HG02870 (cell line): ENCODE measurements at regions not wholly inside any gene's neighbourhood (a gene's known extent, or its start where the extent isn't known, plus 50 kb on each side); places are given as distances from the start of the nearest gene placed in this dataset.

Source experiments
- ATAC-seq: cut with Tn5 transposase; IDR thresholded peaks from one replicate; pipeline ENCODE4 v1.9.1; 2021; ENCODE audit warnings: mild to moderate bottlenecking, moderate library complexity; ENCODE audit not compliant: unreplicated experiment

GRCh38 chr22:48786679-48786996 is 1041.0 kb downstream of the BRD1 start:
- no peak for ATAC-seq

DNA sequence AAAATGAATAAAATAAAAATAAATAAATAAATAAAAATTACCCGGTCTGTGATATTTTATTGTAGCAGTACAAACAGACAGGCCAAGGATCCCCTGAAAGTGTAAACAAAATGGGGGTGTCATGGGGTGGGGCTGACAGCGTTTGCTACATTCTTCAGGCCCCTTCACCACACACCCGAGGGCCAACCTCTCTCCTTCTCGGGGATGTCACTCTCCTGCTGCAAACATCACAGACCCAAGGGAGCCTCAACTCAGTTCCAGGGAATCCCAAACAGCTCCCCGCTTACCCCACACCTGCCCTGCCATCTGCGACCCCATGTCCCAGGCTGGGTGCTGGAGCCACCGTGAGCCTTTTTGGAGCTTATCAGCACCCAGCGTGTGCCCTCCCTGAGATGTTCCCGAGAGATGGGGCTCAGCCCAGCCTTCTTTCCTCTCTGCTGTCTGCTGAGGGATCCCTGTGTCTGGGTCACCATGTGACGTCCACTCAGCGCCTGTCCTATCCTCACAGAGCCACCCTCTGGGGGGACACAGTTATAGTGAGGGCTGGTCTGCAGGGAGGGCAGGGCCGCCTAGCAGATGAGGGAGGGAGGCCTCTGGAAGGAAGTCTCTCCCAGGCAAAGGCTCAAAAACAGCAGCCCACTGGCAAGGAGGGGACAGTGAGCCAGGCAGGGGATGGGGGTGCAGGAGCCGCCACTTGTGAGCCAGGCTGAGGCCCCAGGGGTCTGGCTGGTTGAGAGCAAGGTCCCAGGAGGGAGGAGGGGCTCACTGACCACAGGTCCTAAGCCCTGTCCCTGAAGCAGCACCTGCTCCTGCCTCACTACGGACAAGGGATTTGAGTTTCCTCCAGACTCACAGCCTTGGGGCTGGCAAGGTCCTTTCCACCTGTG is 1041.6 kb downstream of the BRD1 start:
- no peak for ATAC-seq

DNA sequence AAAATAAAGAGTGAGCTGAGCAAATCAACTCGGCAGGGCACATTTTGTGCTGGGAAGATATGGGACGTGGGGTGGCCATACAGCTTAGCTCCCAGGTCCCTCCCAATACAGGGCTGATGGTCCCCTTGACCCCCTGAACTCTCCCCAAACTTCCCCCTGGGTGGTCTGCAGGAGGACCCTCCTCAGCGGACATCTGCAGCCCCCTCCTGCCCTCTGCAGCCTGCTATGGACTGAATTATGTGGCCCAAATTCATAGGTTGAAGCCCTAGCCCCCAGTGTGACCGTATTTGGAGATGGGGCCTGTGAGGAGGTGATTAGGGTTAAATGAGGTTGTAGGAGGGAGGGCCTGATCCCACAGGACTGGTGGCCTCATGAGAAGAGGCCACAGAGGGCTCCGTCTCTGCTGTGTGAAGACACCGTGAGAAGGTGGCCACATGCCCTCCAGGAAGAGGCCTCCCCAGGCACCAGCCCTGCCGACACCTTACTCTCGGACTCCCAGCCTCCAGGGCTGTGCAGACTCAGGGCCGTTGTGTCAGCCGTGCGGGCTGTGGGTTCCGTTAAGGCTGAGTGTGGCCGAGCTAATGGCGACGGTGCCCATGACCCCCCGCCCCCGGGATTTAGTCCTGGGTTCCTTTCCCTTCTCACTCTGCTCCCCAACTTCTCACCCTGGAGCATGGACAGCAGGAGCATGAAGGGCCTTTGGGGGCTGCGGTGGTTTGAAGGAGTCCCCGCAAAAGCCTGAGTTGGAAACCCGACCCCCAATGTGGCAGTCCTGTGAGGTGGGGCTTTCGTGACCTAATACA is 1042.8 kb downstream of the BRD1 start:
- no peak for ATAC-seq

GRCh38 chr22:48783821-48784266 is 1043.8 kb downstream of the BRD1 start:
- no peak for ATAC-seq

GRCh38 chr22:48782811-48783511 is 1044.7 kb downstream of the BRD1 start:
- no peak for ATAC-seq

- no peak for ATAC-seq
Measured at GRCh38 chr22:48782326-48782725, 1045.3 kb downstream of the BRD1 start.

DNA sequence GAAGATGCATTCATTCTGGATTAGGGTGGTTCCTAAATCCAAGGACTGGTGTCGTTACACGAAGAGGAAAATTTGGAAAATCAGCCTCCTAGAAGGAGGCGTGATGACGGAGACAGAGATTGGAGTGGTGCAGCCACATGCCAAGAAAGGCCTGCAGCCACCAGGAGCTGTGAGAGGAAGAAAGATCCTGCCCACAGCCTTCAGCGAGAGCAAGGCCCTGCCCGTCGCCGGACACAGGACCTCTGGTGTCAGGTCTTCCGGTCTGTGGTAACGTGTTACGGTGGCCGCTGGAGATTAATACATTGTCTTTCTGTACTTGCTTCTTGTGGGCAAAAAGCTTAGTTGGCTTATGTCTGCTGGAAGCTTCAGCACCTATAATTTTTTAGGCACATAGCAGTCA is 1045.8 kb downstream of the BRD1 start:
- no peak for ATAC-seq

- ATAC-seq: no peak
Measured at GRCh38 chr22:48781391-48781790, 1046.3 kb downstream of the BRD1 start.

DNA sequence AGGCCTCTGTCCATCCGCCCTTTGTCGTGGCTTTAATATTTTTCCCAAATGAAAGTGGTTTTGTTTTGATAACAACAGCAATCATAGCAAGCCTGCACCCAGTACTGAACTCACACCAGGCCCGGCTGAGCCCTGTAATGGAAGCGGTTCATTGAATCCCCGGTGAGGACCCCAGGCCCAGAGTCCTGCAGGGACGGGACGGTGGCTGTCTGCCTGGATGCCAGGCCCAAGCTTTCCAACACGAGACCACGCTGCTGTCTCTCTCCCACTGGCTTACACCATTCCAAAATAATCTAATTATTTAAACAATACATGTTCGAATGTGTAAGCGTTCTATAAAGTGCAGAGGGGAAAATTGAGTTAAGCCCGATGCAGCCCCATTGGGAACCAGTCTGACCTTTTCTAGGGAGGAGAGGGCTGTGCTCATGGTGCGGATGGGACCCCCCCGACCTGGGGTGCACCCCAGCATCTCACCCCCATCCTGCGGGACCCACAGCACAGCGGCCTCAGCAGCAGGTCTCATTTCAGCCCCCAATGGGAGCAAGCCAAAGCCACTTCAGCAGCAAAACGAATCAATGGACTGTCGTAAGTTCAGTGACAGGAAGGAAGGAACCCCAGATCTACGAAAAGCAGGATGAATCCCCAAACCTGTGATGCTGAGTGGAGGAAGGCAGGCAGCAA is 1046.9 kb downstream of the BRD1 start:
- ATAC-seq: no peak

DNA sequence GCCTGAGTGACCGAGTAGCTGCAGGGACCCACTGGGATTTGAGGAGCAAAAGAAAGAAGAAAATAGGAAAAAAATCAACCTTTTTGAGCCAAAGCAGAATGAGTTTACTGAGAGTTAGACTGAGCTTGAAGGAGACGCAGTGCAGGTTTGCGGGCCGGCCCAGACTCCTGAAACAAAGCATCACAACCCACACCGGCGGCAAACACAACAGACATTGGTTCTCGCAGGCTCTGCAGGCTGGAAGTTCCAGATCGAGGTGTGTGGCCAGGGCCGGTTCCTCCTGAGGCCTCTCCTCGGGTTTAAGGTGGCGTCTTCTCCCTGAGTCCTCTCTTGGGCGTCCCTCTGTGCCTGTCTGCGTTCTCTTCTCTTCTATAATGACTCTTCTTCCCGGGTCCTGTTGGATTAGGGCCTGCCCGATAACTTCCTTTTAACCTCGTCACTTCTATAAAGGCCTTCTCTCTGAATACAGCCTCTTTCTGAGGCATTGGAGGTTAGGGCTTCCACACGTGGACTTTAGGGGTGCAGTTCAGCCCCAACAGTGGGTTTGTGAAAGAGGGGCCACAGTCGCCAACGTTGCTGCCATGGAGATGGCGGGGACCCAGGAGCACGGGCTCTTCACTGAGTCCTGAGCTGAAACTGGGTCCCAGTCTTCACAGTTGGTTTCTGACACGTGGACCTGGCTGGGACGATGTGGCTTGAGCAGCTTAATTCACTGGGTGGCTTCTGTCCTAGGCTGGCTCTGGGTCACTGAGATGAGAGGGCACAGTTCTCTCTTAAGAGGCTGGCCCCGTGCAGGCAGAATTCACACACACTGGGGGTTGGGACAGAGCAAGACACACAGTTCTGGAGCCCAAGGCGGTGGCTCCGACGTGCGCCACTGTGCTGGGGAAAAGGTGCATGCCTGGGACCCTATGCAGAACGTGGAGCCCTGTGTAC is 1047.7 kb downstream of the BRD1 start:
- no peak for ATAC-seq

DNA sequence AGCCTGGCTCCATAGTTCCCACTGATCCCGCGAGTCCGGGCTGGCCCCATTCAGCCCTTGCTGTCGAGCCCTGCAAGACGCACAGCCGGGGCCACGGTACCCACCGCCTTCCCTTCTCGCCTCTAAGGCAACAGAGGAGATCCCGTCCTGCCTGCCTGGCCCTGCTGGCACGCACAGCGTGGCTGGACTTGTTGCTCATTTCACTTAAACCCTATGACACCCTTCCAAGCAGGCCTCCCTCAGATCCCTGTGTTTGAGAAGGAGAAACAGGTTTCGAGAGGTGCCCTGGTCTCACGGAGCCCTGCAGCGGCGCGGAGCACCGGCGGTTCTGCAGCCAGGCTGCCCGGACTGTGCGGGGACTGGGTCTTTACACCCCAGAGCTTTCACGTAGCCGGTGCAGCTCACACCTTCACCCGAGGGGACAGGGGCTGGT is 1048.4 kb downstream of the BRD1 start:
- no peak for ATAC-seq

DNA sequence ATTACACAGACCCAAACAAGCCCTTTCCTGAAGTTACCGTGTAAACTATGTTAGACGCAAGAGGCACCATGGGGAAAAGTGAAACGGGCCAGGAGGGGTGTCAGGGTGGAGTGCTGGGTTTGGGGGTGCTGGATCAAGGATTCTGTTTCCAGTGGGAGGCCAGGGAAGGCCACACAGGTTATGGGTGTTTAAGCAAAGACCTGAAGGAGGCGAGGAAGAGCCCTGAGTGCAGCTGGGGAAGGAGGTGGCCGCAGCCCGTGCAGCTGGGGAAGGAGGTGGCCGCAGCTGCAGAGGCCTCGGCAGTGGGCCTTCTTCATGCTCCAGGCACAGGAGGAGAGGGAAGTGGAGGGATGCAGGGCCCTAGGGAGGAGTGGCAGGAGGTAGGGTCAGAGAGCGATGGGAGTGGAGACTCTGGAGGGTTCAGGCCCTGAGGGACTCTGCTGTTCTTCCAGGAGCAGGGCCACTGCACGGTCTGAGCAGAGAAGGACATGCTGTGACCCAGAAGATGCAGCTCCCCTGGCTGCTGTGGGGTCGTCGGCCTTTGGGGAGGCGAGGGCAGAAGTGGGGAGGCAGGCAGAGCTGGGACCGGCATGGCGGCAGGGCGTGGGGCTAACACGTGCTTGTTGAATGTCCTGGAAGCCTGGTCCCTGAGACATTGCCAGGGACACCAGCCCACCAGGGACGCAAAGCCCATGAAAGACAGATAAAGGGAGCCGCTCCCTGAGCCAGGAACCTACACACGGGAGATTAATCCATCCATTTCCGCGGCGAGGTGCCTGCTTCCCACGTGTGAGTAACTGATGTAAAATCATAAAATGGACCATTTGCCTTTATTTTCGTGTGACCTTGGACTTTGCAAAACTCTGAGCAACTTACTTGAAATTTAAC is 1049.1 kb downstream of the BRD1 start:
- no peak for ATAC-seq

GRCh38 chr22:48772286-48772907 is 1055.3 kb downstream of the BRD1 start:
- no peak for ATAC-seq

GRCh38 chr22:48765595-48765994 is 1062.1 kb downstream of the BRD1 start:
- no peak for ATAC-seq

GRCh38 chr22:48761546-48761945 is 1066.1 kb downstream of the BRD1 start:
- ATAC-seq: no peak

- ATAC-seq: no peak
Measured at GRCh38 chr22:48760481-48761390, 1066.9 kb downstream of the BRD1 start.
